Keratinocyte (primary cell): ENCODE measurements at regions not wholly inside any gene's neighbourhood (a gene's known extent, or its start where the extent isn't known, plus 50 kb on each side); places are given as distances from the start of the nearest gene placed in this dataset.

ENCODE experiments used
- CTCF ChIP-seq, 3 experiments: IDR thresholded peaks in 1 of 3; conservative IDR thresholded peaks in 1 of 3; optimal IDR thresholded peaks in 1 of 3; 2 replicates in 2 of 3; 3 replicates in 1 of 3; pipeline versions ENCODE3 to v1.5.1; 2011; ENCODE audit warnings: low read length in 3 of 3, mild to moderate bottlenecking in 3 of 3, moderate library complexity in 2 of 3, control low read depth in 1 of 3, inconsistent platforms in 1 of 3; ENCODE audit not compliant: insufficient read depth in 2 of 3; ENCODE audit errors: extremely low read depth in 1 of 3
- EZH2 ChIP-seq: IDR thresholded peaks from one replicate; pipeline ENCODE4 v1.6.1; 2012; ENCODE audit warnings: inconsistent platforms, mild to moderate bottlenecking, low read length, moderate library complexity

- no peak for TF ChIP-seq EZH2
- TF ChIP-seq CTCF (optimal IDR thresholded peaks at IDR 0.05 in 1 of 3, IDR thresholded peaks at IDR 0.05 in 1 of 3, conservative IDR thresholded peaks at IDR 0.05 in 1 of 3; ENCODE audit: extremely low read depth in 1 of 3, insufficient read depth in 2 of 3, low read length in 3 of 3): no peak
These were observed 324.3 kb upstream of the MEIS1 start for GRCh38 chr2:66110608-66111007.
